Omental fat pad (tissue), 3 donors: ENCODE measurements at regions not wholly inside any gene's neighbourhood (a gene's known extent, or its start where the extent isn't known, plus 50 kb on each side); places are given as distances from the start of the nearest gene placed in this dataset.

Source experiments
- ATAC-seq: fragments of 150-250 bp; one replicate; pipeline ENCODE4 v1.9.1; 2016; ENCODE audit warnings: mild to moderate bottlenecking, moderate library complexity; ENCODE audit not compliant: low FRiP score
- DNase-seq: peaks from one replicate; pipeline ENCODE4 v3.0.0-alpha.2; 2019; ENCODE audit warnings: low spot score
- TF ChIP-seq, protein P1 (sequence below), 3 donors: fragments of 450-650 bp; IDR thresholded peaks; one replicate each; pipeline ENCODE4 v1.5.1; 2016 to 2017; ENCODE audit warnings: antibody characterized with exemption in 3 of 3, mild to moderate bottlenecking in 3 of 3, moderate library complexity in 2 of 3

DNA sequence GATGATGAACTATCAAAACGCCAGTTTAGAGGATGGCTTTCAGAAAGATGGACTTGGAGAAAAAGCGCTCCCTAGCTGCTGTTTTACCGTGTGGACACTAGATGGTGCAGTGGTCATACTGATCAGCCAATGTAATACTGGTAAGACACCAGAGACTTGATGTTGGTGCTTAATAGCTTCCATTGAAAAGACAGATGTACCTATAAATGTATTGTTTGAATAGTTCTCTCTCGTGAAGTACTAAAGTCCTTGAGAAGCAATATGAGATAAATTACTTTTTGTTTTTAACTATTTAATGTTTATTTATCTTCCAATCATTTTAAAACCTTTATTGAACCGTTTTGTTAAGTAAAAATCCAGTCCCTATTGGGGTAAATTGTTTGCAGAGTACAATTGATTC lies 63.9 kb upstream of the FUCA2 start:
- peak; percentile 76 for ATAC-seq
- TF ChIP-seq, protein P1, sequence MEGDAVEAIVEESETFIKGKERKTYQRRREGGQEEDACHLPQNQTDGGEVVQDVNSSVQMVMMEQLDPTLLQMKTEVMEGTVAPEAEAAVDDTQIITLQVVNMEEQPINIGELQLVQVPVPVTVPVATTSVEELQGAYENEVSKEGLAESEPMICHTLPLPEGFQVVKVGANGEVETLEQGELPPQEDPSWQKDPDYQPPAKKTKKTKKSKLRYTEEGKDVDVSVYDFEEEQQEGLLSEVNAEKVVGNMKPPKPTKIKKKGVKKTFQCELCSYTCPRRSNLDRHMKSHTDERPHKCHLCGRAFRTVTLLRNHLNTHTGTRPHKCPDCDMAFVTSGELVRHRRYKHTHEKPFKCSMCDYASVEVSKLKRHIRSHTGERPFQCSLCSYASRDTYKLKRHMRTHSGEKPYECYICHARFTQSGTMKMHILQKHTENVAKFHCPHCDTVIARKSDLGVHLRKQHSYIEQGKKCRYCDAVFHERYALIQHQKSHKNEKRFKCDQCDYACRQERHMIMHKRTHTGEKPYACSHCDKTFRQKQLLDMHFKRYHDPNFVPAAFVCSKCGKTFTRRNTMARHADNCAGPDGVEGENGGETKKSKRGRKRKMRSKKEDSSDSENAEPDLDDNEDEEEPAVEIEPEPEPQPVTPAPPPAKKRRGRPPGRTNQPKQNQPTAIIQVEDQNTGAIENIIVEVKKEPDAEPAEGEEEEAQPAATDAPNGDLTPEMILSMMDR (IDR thresholded peaks at IDR 0.05): peak in 1 of 3 donors; percentile 47

DNA sequence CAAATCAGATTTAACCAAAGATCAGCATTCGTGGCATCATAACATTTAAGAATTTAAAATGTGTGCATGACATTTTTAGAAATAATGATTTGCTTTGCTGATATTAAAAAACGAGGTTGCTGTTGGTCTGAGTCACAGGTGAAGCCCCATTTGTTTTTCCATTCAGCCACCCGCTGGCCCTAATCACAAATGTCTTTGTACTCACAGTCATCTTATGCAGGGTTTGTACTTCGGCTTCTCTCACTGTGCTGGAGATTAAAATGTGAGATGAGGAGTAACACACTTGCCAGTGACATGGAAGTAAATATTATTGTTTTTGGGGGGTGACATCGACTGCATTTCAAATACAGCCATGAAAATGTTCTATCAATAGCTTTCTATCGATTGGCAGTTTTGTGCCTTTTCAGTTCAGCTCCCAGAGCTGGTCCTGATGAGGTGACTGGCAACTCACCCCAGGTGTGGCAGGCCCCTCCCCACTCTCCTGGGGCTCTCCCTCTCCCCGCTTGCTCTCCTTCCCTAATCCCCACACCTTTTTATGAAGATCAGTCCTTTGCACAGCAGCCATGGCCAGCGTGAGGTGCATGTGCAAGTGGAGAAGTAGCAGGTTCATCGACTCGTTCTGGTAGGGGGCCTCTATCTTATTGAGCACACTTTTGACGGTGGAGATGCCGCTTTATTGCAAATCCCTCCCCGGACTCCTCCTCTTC lies 58.8 kb upstream of the FUCA2 start:
- ATAC-seq (no peak), DNase-seq (no peak)
- TF ChIP-seq, protein P1 (IDR thresholded peaks at IDR 0.05): no peak

More for the DNA sequence above, 63.9 kb upstream of the FUCA2 start:
- DNase-seq: no peak

DNA sequence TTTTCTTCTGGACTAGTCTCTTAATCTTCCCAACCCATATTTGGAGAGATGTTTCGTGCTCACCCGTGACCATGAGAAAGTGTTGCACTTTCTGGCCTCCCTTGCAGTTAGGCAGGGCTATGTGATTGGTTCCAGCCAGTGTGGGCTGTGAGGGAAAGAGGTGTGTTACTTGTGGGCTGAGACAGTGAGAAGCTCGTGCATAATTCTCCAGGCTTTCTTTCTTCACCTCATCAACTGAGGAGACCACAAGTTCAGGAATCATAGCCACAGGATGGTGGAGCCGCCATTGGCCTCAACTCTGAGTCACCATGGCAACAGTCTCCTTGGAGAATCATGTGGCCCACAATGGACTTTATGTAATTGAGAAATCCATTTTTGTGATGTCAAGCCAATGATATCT lies 57.5 kb upstream of the FUCA2 start:
- no peak for DNase-seq
- TF ChIP-seq, protein P1 (IDR thresholded peaks at IDR 0.05): no peak
- no peak for ATAC-seq

DNA sequence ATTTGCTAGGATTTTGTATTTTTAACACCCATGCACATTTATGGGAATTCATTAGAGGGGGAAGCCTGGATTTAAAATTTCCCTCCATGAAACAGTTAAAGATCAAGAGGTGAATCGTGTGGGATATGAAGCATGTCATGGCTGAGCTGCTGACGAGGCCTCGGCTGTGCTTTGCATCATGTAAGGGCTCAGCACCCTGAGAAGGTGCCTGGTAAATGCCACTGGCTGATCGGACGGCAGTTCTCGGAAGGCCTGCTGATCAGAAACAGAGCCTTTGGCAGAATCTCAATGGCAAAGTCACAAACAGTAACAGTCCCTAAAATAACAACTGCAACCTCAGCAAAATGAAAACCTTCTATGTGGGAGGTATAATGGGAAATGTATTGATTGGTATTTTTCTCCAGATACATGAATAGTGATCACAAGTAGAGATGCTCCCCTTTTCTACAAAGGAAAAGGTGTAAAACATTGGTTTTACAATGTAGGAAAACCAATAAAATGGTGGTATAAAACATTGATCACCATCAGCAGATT lies 53.0 kb upstream of the FUCA2 start:
- DNase-seq: no peak
- TF ChIP-seq, protein P1 (IDR thresholded peaks at IDR 0.05): no peak
- ATAC-seq: no peak

DNA sequence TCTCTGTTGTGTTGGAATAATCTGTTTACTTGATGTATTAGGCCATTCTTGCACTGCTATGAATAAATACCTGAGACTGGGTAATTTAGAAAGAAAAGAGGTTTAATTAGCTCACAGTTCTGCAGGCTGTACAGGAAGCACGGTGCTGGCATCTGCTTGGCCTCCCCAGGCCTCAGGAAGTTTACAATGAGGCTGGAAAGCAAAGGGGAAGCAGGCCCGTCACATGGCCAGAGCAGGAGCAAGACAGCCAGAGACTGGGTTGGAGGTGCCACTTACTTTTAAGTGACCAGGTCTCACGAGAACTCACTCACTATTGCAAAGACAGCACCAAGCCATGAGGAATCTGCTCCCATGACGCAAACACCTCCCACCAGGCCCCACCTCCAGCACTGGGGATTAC lies 50.6 kb upstream of the FUCA2 start:
- ATAC-seq (no peak), DNase-seq (no peak)
- TF ChIP-seq, protein P1 (IDR thresholded peaks at IDR 0.05): no peak
